Mucosa of gallbladder (tissue), 1 donor: ENCODE measurements at regions not wholly inside any gene's neighbourhood (a gene's known extent, or its start where the extent isn't known, plus 50 kb on each side); places are given as distances from the start of the nearest gene placed in this dataset.

ENCODE experiments used
- DNase-seq: peaks from one replicate; pipeline ENCODE4 v3.0.0-alpha.2; 2020; ENCODE audit warnings: low spot score
- donor health status: DM: no; HTN: no; CAD: no.

- no peak for DNase-seq
Measured at GRCh38 chr17:72301887-72302286, 181.1 kb downstream of the SOX9 start.

DNA sequence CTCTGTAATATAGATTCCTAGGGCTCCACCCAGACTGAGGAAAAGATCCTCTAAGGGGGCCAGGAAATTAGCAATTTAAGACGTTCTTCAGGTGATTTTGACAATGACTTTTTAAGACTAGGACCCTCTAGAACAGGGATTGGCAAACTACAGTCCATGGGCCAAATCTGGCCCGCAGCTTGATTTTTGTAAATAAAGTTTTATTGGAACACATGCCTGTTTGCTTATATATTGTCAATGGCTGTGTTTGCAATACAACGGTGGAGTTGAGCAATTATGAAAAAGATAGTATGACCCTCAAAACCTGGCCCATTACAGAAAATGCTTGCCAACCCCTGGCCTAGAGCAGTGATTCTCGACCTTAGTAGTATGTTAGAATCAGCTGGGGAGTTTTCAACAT lies 181.9 kb downstream of the SOX9 start:
- no peak for DNase-seq

GRCh38 chr17:72303787-72304733 lies 183.2 kb downstream of the SOX9 start:
- no peak for DNase-seq

- no peak for DNase-seq
Measured at GRCh38 chr17:72304859-72305258, 184.0 kb downstream of the SOX9 start.

DNA sequence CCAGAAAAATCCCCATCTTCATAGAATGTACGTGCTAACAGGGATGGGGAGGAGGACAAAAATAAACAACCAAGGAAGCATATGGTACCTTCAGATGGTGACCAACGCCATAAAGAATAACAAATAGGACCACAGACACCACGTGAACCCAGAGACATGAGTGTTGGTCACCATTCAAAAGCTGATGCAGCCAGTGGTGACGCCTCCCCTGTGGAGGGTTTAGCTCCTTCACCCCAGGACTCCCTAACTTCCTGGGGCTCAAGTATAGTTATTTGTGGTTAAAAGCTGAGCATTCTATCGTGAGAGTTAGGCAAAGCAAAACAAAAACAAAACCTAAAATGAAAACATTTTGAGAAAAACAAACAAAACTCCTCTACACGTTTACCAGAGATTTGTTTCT lies 184.7 kb downstream of the SOX9 start:
- DNase-seq = no peak

DNA sequence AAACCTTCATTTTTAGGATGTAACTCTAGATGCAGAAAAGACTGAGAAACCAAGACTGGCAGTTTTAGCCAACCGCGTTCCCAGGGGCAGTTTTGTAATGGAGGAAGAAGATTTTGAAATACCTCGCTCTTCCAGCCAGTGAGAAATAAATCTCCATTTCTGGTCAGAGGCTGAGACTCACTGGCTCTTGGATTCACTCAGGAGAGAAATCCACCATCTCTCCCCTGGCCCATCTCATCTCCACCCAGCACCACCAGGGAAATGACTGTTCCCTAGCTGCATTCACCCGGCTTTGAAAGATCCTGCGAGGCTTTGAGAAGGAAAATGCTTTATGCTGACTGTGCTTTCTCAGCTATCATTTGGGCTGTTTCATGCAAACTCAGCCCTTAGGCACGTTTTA lies 185.2 kb downstream of the SOX9 start:
- no peak for DNase-seq

DNA sequence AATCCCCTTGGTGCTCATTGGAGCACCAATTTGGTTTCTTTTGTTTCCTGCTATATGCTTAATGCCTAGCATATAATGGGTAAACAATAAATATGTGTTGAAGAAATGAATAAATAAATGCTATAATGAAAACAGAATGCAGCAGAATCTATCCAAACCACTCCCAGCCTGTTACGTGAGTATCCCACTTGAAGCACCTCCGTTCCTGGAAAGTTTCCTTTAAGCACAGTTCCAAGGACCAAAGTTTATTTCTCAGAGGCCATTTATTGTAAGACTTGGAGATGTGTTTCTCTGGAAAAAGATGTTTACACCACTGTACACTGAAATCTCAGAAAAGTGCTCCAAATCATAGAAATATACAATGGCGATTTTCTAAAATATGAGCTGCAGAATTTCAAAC lies 187.0 kb downstream of the SOX9 start:
- no peak for DNase-seq

- DNase-seq = no peak
Measured at GRCh38 chr17:72308744-72309385, 188.0 kb downstream of the SOX9 start.

- DNase-seq = no peak
Measured at GRCh38 chr17:72311004-72311403, 190.2 kb downstream of the SOX9 start.

DNA sequence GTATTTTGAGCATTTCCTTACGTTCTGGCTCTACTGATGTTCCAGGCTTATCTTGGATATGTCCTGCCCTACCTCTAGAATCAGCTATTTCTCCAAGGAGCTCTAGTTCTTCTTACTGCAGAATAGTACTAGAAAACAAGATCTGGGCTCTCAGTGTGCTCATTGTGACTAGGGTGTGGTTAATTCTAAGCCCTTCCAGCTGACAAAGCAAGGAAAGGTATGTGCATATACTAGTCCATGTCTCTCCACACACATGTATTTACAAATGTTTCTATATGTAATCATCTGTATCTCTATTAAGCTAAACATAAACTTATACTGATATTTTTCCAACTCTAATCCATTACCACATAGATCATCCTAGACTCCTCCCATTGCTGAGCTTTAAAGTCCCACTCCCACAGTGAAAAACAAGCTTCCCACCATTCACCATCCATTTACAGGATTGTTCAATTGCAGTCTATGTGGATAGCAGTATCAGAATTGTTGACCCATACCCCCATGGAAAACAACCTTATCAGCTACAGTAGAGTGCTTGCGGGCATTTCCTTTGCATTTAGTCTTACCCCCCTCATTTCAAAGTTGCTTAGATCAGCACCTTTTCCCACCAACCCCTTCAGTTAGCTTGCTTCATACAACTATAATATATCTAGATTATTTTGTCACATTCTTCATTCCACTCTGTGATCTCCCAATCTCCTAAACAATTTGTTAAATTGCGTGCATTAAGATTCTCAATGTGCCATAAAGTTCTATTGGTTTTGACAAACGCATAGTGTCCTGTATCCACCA lies 194.5 kb downstream of the SOX9 start:
- DNase-seq = no peak

GRCh38 chr17:72318131-72318530 lies 197.3 kb downstream of the SOX9 start:
- DNase-seq = no peak

GRCh38 chr17:72321896-72322295 lies 201.1 kb downstream of the SOX9 start:
- no peak for DNase-seq

GRCh38 chr17:72332367-72332766 lies 211.5 kb downstream of the SOX9 start:
- no peak for DNase-seq

DNA sequence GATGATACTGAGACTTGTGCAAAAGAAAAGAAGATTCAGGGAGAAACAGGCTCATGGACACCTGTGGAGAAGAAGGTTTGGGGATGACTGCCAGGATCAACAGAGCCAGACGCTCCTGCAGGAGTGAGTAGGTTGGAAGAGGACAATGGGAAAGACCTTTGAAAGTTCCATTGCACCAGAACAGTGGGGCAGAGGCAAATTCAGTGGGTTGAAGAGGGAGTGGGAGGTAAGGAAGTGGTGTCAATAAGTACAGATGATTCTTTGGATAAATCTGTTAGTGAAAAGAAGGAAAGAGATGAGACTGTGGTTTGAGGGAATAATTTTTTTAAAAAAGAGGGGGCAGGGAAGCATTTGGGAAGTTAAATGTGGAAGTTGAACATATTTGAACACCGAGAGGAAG lies 212.8 kb downstream of the SOX9 start:
- DNase-seq = no peak

DNA sequence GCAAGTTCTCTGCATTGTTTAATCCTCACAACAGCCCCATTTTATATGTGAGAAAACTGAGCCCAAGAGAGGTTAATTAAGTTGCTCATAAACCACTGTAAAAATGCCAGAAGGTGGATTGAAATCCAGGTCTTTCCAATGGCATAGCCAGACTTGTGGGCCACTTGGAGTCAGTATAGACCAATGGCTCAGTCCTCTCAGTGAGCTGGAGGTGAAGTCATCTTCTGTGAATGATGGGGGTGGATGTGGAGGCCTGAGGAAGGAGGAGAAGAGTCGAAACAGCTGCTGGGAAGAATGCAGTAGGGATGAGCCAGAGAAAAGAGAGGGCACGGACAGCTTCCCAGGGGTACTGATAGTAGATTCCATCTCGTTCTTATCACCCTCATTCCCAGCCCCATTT lies 213.4 kb downstream of the SOX9 start:
- DNase-seq = no peak

DNA sequence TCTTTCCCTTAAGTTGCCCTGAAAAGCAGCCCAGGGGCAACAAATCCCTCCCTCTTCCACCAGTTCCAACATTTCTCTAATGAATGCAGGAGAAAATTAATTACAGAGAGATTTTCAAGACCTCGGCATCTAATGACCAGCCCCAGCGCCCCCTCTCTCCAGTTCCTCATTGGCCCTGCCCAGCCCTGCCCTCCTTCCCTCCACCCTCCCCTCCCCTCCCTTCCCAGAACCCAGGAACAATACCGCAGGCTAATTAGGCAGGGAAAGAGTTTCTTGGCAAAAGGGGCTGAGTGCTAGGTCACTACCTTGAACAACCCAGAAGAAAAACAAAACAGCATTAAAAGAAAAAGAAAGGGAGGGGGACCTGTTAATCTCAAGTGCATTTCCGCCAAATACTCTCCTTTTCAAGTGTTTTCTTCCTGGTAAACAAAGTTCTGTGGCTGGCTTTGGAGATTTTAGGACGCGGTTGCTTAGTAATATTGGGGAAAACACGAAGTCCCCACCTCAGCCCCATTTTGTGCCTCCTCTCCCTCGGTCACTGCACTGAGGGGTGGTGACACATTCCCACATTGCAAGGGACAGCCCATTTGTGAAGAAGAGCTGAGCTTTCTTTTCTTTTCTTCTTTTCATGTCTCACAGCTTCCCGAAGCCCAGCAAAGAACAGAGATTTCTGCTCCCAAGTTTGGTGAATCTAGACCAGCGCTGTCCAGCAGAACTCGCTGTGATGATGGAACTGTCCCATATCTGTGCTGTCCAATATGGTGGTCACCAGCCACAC lies 215.4 kb downstream of the SOX9 start:
- no peak for DNase-seq

GRCh38 chr17:72336804-72337070 lies 215.9 kb downstream of the SOX9 start:
- no peak for DNase-seq

DNA sequence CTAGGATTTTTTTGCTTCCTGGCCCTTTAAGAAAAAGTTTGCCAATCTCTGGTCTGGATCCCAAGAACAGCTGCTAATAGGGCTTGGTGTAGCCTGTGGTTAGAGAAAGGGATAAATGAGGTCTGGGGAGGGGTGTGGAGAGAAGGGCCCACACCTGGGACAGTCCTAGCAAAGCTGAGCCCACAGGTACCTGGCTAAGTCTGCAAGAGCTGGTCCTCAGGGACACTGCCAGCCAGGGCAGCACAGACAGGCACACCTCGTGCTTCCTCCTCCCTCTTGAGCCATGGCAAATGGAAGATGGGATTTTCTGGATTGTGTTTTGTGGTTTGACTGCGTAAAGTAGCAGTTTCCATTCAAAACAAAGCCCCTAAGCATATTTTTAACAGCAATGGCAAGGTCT lies 217.5 kb downstream of the SOX9 start:
- no peak for DNase-seq

DNA sequence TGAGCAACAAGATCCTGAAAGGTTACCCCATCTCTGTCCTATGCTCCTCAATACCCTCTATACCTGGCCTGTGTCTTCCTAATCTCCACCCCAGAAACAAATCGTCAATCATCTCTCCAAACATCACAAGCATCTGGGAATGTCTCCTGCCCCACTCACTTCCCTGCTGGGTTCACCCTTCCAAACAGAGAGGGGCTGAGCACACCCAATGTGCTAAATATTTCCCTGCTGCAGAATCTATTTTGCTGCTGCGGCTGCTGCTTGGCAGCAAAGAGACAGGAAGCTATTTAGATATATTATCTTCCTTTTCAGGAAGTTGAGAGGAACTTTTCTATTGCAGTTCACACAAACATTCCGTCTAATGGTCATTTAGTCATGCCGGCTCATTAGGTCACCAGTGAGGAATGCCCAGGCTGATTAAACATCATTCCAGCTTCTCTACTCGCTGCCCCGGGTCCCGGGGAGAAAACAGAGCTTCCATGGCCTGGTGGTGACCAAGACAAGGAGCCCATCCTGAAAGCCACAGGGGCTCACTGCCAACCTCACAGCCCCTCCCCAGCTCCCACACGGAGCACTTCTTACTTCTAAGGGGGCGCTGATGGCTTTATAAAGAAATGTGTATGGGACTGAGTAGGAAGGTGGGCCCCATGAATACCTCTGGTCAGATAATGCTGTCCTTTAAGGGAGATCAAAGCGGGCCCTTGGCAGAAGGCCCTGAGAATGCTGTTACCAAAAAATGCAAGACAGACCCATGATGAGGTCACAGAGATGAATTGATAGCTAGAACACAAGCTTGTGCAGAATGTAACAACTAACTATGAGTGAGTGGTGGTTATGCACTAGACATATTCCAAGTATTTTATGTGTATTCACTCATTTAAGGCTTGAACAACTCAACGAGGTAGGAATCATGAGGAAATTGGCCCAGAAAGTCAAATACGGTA lies 218.3 kb downstream of the SOX9 start:
- DNase-seq = peak; percentile 64

DNA sequence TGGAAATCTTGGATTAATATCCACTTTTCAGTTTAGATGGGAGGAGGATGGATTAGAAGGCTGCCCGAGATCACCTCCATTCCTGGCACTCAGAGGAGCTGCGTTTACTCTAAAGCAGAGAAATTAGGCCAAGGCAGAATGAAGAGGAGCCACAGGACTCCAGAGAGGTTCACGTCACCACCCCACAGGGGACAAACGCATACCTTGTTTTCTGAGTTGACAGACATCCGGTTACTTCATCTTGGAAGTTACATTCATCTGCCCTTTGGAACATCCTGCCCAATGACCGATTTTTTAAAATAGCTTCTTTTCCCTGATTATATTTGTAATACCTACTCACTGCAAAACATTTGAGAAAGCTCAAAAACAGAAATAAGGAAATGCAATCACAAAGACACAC lies 220.0 kb downstream of the SOX9 start:
- no peak for DNase-seq

DNA sequence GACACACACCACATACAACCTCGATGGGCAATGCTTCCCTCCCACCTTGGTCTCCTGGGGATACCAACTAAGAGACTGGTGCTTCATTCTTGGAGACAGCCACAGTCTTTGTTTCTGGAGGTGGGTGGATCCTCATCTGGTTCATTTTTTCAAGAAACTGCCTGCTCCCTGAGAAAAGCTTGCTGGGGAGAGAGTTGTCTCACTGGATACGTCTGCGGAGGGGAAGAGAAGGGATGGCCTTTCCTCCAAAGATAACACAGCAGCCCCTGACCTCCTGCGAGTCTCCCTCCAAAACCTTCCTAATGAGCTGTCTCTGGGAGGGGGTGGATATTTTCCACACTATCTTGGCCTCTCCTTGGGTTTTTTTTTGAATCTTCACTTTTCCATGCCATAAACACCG lies 221.2 kb downstream of the SOX9 start:
- DNase-seq = no peak
